HTR-8/SVneo (cell line): ENCODE measurements at regions not wholly inside any gene's neighbourhood (a gene's known extent, or its start where the extent isn't known, plus 50 kb on each side); places are given as distances from the start of the nearest gene placed in this dataset.
"Not testable (repeated sequence)": the region's sequence is repeated elsewhere in the genome, so short reads cannot be mapped to it uniquely, and the experiment has no call there.

Source experiments
- DNase-seq: peaks from one replicate; pipeline ENCODE4 v3.0.0; 2011; ENCODE audit warnings: low spot score, mixed read lengths; ENCODE audit not compliant: insufficient read length
- FAIRE-seq: peaks from 2 replicates; lab custom pipeline; 2011; peaks lifted over from hg19 to GRCh38; lab: Jason Lieb, UNC

DNA sequence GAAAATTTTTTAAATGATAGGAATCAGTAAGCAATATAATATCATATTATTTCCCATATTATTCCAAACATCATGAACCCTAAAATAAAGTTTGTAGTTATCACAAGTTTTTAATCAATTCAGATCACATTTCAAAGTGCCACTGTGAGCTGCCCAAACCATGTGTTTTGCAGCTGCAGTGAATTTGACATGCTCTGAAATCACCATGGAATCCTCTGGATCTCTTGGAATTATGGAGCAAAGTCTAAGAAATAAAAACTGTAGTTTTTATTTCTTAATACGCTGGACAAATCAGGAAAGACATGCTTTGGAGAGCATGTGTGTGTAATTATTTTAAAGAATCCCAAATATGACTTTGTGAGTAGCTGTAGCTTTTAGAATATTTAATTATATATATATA is 262.7 kb downstream of the ANKRD50 start:
- no peak for FAIRE-seq
- DNase-seq = no peak

DNA sequence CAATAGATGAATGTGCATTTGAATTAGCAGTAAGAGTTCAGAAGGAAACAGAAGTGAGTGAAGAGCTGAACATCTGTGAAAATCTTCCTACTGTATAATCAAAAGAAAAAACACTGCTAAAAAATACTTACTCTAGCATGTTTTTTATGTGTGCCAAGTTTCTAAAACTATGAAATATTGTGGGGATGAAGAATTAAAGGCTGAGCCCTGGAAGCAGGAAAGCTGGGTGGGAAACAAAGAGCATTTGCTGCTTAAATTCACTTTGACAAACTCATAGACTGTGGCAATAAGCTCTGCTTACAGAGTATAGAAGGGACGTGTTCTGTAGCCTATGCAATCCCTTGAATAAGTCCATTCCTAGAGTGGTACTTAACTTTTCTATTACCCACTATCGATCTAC is 261.7 kb downstream of the ANKRD50 start:
- no peak for FAIRE-seq
- no peak for DNase-seq

DNA sequence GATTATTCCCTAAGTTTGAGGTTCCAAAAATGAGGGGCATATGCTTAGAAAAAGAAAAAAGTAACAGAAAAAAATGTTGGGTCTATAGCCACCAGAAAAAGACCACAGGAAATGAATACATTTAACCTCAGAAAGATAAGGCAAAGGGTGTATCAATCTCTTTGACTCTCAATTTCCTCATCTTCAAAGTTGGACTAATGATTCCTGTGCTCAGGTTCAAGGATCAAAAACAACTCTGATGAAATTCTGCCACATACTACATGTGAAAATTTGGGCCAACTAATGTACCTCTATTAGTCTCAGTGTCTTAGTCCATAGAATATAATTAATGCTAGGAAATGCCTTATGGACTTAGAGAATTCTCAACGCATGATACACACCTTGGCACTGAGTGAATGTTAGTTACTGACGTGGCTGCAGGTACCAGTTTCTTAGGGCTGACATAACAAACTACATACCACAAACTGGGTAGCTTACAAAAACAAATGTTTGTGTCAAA is 257.7 kb downstream of the ANKRD50 start:
- DNase-seq (no peak), FAIRE-seq (no peak)

DNA sequence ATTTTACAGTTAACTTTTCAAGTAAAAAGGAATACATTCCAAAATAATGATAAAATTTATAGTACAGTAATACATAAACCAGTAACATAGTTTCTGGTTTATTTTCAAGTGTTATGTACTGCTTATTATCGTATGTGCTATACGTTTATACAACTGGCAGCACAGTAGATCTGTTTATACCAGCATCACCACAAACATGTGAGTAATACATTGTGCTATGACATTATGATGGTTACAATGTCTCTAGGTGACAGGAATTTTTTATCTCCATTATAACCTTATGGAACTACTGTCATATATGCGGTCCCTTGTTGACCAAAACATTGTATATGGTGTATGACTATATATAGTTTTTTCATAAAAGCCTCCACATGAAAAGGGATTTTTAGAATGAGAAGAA is 256.9 kb downstream of the ANKRD50 start:
- DNase-seq (no peak), FAIRE-seq (no peak)

DNA sequence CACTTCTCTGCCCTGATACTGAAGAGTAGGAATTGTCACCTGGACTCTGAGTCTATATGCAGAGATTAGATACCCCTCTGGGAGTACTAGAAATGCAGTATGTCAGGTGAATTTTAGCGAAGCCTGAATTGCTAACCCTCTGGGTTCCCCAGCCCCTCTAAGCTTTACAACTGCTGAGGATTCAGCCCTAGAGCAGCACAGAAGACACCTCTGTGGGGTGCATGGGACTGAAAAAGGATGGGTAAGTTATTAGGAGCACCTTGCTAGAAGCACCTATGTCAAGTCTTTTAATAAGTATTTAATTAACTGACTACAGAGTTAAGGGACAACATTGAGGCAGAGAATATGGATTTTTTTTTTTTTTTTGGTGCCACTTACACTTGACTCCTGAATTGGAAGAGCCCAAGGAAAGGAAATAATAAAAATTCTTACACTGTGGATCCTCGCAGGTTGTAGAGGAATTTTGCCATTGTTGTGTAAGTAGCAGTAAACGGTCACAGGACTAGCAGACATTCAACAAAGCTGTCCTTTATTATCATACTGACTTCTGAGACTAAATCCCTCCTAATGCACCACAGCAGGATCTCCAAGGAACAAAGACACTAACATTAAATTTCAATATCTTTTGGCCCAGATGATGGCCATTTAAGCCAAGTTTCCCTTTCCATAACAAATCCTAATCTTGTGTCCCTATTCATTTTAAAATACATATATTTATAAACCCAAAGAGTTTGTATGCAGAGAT is 253.2 kb downstream of the ANKRD50 start:
- FAIRE-seq (no peak), DNase-seq (no peak)

DNA sequence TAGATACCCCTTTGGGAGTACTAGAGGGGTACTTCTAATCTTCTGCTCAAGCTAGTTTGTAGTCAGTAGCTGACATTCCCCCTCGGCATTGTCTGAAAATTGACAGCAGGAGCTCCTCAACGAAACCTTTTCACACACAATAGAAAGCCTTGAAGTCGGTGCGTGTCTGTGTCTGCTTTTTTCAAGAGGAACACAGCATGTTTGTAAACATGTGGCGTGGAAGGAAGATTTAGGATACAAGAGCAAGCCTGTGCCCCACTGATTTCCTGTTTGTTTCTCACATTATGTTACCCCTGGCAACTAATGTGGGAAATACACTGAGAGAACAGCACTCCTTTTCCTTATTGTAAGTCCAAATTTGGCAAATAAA is 252.6 kb downstream of the ANKRD50 start:
- DNase-seq = no peak
- FAIRE-seq = no peak

DNA sequence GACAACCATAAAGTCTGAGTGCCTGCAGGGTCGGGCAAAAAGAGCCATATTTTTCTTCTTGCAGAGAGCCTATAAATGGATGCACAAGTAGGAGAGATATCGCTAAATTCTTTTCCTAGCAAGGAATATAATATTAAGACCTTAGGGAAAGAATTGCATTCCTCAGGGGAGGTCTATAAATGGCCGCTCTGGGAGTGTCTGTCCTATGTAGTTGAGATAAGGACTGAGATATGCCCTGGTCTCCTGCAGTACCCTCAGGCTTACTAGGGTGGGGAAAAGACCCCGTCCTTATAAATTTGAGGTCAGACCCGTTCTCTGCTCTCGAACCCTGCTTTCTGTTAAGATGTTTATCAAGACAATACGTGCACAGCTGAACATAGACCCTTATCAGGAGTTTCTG is 250.9 kb downstream of the ANKRD50 start:
- not testable (repeated sequence) for FAIRE-seq, DNase-seq

DNA sequence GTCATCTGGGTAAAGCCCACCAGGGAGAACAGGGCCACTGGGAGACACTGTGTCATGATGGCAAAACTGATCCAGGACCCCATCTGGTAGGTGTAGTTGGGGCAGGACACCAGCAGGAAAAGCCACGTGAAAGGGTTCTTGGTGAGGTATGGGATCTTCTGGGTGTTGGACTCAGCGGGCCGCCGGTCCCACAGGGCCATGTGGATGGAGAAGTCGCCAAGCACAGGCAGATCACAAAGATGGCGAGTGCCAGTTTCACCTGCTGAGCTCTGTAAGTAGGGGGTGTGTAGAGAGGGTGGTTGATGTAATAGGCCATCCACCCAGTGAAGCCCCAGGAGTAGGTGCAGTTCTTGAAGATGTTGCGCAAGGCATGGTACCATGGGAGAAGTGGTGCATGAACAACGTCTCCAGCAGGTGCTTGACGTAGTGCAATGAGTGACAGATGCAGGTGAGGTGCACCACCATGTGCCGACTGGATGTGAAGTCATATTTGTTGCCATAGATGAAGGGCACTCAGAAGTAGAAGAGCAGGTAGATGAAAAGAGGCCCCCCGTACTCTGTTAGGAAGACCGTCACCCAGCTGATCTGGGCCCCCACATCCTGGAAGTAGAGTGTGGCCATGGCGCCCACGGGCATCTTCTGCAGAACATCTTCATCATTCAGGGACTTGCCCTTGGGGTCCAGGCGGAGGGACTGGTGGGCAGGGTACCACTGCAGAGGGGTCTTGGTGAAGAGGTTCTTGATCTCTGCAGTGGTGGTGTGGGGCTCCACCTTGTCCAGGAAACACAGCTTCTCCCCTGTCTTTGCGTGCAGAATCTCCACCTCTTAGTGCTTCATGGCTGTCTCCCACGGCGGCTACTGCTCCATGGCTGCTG is 249.3 kb downstream of the ANKRD50 start:
- FAIRE-seq = no peak

DNA sequence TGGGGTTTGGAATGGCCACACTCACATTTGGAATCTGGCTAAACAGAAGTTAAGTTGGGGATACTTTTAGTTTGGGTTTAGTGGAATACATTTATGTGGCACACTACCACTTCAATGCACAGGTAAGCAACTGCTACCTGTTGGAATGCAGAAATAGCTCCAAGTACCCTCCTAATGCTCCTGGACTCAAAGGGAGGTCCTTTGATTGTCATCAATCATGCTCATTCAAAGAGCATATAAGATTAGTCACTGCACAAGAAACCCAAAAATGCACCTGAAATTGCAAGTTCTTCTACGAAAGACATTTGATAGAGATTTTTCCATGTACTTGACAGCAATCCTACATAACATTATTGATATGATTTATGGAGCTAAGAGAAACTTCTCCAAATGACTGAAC is 247.7 kb downstream of the ANKRD50 start:
- FAIRE-seq (no peak), DNase-seq (no peak)

More for the DNA sequence above, 249.3 kb downstream of the ANKRD50 start:
- DNase-seq = no peak

DNA sequence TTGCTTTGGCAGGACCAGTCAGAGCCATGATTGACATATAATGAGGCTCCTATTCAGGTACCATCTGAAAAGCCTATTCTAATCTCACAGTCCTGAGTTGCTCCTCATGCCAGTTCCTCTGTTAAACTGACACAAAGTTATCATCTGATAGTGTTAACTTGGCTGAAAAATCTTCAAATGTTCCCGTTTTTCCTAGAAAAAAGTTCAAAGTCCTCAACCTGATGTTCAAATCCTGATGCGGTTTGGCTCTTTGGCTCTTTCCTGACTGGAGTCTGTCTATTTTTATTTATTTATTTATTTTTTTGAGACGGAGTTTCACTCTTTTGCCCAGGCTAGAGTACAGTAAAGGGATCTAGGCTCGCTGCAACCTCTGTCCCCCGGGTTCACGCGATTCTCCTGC is 244.2 kb downstream of the ANKRD50 start:
- FAIRE-seq (no peak), DNase-seq (no peak)

DNA sequence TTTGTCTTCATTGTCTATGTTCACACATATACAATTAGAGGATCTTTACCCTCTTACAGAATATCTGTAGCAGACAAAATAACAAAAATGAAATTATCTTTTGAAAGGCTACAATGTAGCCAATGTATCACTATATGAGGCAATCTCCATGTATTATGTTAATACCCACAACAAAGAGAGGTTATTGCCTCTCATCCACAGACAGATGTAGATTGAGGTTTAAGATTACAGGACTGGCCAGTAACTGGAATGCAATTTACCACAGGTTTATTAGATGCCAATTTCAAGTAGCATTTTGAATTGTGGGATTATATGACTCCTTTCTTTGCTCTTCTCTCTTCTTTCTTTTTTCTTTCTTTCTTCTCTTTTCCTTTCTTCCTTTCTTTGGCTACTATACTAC is 242.6 kb downstream of the ANKRD50 start:
- DNase-seq = no peak
- no peak for FAIRE-seq

DNA sequence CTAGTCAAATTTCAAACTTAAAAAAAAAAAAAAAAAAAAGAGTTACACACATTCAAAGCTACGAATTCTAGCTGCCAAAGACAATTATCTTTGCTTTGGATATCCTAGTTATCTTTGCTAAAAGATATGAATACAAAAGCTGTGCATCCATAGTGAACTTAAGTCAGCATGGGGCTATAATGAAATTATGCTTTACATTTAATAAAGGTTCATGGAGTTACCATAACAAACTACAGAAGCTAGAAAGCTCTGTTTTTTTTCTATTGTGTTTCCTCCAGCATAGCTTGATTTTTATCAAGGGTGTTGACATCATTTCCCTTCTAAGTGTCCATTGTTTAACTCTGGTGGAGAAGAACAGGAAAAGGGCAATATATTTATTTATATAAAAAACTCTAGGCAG is 234.1 kb downstream of the ANKRD50 start:
- no peak for FAIRE-seq

DNA sequence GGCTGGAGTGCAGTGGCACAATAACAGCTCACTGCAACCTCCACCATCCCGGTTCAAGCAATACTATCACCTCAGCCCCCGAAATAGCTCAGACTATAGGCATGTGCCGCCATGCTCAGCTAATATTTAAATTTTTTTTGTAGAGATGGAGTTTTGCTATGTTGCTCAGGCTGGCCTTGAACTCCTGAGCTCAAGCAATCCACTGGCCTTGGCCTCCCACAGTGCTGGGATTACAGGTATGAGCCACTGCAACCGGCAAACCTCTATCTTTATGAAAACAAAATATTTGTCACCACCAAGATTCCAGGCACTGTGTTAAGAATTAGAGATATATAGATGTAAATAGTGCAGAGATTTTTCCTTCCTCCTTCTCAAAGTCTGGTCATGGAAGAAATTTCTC is 232.5 kb downstream of the ANKRD50 start:
- FAIRE-seq (no peak), DNase-seq (no peak)

More for the DNA sequence above, 234.1 kb downstream of the ANKRD50 start:
- no peak for DNase-seq

DNA sequence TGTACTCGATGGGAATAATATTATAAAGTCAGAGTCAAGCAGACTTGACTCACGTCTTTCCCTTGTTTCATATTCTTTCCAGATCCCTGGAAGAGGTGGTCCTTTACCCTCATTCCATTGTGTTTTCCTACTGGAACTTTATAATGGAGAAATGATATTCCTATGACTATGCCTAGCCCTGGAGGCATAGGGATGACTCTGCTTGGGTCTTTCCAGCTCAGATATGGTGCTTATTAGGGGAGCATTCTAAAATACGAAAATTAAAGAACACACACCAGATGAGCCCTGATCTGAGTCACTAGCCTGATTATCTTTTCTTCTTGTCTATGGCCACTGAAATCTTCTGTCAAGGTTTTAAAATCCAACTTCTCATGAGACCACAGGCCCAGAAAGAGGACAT is 231.4 kb downstream of the ANKRD50 start:
- FAIRE-seq = no peak
- no peak for DNase-seq

DNA sequence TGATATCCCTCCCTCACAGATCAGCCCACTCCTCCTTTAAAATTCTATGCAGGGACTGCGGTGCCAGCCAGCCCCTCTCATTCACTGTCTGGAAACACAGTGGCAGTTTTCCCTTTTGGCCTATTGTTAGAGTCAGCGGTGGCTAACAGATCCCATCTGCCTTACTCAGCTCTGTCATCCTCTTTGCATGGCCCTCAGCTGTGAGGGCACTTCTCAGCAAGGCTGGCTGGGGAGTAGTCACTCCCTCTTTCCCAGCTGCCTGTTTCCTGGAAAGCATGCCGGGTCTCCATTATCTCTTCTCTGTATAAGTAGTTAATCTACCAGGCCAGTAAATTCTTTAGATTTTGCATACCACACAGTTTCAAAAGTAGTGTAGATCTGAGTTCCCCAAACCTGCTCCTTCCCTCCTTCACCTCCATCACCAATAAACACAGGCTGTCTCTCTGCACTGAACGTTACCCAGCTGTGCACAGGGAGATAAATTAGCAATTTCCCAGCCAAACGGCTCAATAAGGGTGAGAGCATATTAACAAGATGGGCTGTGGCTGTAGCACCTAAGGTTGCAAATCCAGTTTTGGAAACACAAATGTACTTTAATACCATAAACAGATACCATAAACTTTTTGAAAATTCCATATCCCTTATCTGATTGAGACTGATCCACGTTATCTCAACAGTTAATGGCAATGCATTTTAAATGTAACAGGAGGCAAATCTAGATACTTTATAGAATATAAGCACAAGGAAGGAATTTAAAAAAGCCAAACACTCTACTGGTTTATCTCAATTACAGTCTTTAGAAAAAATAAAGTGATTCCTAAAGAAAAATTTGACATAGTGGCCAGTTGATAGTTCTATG is 229.3 kb downstream of the ANKRD50 start:
- DNase-seq = no peak

DNA sequence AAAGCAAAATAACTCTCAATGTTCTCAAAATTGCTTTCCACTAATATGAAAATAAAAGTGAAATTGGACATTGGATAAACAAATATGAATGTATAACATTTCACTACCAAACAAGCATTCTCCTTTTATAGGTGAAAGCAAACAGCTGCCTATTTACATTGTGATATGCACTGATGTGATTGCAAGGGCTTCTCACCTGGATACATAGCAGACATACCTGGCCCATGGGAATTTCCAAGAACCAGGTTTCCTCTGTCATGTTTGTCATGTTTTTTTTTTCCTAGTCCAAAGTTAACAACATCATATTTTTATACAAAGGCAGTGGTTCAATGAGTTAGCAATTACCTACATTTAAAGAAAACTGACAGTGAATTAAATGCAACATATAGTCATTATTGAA is 228.5 kb downstream of the ANKRD50 start:
- DNase-seq (no peak), FAIRE-seq (no peak)

More for the DNA sequence above, 229.3 kb downstream of the ANKRD50 start:
- FAIRE-seq = no peak

DNA sequence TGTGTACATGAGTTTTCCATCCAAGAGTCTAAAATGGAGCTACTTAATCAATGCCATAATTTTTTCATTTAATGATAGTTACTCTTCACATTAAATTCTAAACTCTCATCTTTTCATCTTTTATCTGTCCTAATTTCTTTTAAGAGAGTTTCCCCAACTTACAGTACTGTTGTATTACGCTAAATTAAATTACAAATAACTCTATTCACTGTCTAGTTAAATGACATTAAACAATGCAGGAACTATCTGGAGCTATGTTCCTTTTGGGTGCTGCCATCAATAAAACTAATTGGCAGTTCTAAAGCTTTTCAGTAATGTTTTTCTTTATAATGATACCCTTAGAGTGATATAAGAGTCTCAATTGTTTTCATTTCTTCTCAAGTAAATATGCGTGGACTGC is 227.6 kb downstream of the ANKRD50 start:
- DNase-seq = no peak
- FAIRE-seq = no peak

DNA sequence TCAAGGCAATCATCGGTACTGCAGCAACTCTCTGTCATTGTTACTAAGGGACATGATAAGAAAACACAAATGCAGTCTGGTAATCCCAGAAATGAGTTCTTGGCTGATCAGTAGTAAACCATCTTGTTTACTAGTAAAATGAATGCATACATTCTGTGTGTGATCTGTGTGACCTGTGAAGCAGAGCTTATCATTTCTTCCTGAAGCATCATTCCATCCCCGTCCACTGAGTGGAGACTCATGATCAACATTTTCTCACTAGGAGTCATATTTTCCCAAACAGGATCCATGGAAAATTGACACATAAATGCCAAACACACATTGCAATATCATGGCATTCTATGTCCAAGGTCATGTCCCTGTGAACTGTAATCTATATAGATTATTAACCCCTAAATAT is 226.1 kb downstream of the ANKRD50 start:
- no peak for FAIRE-seq
- no peak for DNase-seq

DNA sequence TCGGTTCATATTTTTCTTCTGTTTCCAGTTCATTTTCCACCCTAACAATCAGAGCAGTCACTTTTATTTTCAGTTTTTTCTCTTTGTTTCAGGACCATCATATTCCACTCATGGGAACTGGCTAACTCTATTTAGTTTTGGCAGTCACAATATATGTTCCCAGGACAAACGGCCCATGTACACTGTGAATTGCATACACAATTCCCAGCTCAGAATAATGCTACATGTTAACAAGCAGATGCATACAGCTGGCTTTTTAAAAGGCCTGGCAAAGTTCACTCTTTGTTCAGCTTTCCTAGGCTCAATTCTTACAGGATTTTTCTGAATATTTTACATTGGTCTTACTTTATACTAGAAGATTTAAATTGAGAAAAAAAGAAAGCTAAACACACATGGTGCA is 224.9 kb downstream of the ANKRD50 start:
- FAIRE-seq (no peak), DNase-seq (no peak)

DNA sequence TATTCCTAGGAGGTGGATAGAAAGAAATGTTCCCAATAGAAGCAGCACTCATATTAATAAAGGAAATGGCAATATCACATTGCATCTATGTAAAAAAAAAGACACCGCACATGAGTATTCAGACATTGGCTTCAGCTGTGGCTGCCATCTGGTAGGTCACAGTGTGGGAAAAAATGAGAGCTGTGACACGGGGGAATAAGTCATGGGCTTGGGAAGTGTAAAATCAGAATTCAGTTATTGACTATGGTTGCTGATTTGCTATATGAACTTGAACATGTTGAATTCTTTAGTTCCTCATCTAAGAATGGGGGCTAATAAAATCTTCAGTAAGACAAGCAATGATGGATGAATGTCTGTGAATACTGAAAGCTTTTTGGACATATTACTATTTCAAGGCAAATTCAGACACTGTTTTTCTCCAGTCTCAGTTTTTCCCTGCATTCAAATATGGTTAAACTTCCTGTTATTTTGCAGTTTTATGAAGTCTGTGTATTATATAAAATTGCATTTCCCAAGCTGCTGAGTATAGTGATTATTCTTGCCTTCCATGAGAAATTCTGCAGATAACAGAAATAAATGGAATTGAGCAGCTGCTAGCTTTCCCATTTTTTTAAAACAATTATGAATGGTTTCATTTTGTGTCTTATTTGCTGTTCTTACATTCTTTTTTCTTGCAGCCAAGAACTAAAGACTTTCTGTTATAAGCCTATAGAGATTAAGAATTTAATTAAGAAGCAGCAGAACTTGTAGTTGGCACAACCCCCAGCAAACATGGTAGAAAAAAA is 221.0 kb downstream of the ANKRD50 start:
- FAIRE-seq = no peak

More for the DNA sequence above, 221.0 kb downstream of the ANKRD50 start:
- DNase-seq = no peak
